ENCODE measurements at regions not wholly inside any gene's neighbourhood (a gene's known extent, or its start where the extent isn't known, plus 50 kb on each side); places are given as distances from the start of the nearest gene placed in this dataset.

DNA sequence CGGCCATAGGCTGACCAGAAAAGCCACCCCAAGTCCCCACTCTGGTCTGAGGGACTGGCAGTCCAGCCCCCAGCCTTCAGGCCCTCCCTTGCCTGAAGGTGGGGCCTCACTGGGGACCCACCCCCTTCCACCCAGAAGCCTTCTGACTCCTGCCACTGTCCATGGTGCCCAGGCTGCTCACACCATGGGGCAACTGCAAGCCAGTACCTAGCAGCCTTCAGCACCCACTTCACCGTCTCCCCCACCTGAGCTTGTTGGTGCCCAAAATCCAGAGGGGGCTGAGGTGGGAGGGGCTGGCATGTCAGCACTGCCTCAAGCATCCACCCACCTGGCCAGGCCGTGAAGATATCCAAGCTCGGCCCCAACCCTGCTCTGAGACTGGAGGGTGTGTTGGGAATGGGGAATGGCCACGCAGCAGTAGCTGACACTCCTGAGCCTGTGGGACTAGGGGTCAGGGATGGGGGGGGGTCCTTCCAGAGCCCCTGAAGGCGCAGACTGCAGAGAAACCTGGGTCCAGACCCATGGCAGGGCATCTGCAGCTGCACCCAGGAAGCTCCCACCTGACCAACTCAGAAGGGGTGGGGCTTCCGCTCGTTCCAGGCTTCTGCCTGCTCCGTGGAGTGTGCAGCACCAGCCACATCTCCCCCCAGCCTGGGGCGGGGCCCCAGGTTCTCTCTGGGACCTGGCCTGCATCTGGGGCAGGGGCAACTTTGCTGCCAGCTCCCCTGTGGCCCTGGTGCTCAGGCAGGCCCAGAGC lies 942.1 kb upstream of the EPHA7 start:
- TF ChIP-seq, protein P1, sequence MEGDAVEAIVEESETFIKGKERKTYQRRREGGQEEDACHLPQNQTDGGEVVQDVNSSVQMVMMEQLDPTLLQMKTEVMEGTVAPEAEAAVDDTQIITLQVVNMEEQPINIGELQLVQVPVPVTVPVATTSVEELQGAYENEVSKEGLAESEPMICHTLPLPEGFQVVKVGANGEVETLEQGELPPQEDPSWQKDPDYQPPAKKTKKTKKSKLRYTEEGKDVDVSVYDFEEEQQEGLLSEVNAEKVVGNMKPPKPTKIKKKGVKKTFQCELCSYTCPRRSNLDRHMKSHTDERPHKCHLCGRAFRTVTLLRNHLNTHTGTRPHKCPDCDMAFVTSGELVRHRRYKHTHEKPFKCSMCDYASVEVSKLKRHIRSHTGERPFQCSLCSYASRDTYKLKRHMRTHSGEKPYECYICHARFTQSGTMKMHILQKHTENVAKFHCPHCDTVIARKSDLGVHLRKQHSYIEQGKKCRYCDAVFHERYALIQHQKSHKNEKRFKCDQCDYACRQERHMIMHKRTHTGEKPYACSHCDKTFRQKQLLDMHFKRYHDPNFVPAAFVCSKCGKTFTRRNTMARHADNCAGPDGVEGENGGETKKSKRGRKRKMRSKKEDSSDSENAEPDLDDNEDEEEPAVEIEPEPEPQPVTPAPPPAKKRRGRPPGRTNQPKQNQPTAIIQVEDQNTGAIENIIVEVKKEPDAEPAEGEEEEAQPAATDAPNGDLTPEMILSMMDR (IDR thresholded peaks at IDR 0.05): no peak
- TF ChIP-seq POLR2A (IDR thresholded peaks at IDR 0.05): no peak
- no peak for TF ChIP-seq EP300 (IDR thresholded peaks at IDR 0.05)

Measured in ovary (tissue), 3 donors.